ENCODE measurements at regions not wholly inside any gene's neighbourhood (a gene's known extent, or its start where the extent isn't known, plus 50 kb on each side); places are given as distances from the start of the nearest gene placed in this dataset.

DNA sequence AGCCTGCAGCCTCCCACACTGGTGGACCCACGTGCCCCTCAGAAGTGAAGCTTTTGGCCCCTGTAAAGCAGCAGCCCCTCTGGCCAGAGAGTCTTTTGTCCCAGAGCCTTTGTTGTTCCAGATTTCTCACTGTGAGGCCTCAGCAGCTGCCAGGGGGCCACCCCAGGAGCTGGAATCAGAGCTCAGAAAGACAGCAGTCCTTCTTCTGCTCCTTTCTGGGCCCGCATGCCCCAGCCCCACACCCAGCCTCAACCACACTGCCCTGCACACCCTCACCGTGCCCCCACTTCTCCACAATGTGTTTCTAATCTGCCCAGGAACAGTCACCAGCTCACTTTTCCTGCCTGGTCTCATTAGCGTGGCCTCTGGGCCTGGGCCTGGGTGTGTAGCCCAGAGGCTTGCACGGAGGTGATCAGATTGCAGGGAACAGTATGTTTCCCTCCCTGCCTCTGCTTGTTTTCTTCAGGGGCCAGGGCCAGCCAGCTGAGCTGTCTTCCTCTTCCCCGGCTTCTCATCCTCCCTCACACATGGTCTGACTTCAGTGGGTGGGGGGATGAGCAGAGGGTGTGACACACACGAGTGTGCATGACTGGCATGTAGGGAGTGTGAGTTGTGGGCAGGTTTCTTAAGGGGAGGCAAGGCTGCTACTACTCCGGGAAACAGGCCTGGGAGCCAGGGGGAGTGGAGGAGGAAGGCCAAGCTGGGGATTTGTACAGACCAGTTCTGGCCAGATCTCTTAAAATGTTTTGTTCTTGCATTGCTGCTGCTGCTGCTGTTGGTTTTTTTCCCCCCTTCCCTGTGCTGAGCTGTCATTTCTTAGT lies 82.5 kb upstream of the ZNF648 start (continued):
- peak; percentile 49; the same call in 1 of the 2 replicates for TF ChIP-seq L3MBTL2 (IDR thresholded peaks at IDR 0.05)
- peak; percentile 41; the same call in 1 of the 2 replicates for TF ChIP-seq ETV5 (CRISPR knock-in tag; IDR thresholded peaks at IDR 0.05; ENCODE audit: low read depth)
- peak; percentile 47 for TF ChIP-seq RBBP5 (IDR thresholded peaks at IDR 0.05; ENCODE audit: borderline replicate concordance, insufficient read depth, low read length, poor library complexity, severe bottlenecking)
- peak in 1 of 2 experiments; percentile 43; a peak in 1 of 4 replicates for TF ChIP-seq HDAC1 (IDR thresholded peaks at IDR 0.05)
- peak in 1 of 2 experiments; percentile 43; a peak in 1 of 4 replicates for TF ChIP-seq FOXK2 (conservative IDR thresholded peaks at IDR 0.05 in 1 of 2, IDR thresholded peaks at IDR 0.05 in 1 of 2; ENCODE audit: low read depth in 2 of 2)
- no peak for TF ChIP-seq HNRNPUL1 (IDR thresholded peaks at IDR 0.05; ENCODE audit: low read length)
- no peak for TF ChIP-seq NEUROD1 (IDR thresholded peaks at IDR 0.05; ENCODE audit: borderline replicate concordance, low read depth, low read length, partially characterized antibody)
- TF ChIP-seq, protein P1, sequence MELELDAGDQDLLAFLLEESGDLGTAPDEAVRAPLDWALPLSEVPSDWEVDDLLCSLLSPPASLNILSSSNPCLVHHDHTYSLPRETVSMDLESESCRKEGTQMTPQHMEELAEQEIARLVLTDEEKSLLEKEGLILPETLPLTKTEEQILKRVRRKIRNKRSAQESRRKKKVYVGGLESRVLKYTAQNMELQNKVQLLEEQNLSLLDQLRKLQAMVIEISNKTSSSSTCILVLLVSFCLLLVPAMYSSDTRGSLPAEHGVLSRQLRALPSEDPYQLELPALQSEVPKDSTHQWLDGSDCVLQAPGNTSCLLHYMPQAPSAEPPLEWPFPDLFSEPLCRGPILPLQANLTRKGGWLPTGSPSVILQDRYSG (tag; conservative IDR thresholded peaks at IDR 0.05; ENCODE audit: low read depth), result 0 out of 2 replicates have a peak, but pooled peaks have one; percentile 24
- TF ChIP-seq CXXC5 (CRISPR knock-in tag; IDR thresholded peaks at IDR 0.05), result 0 out of 2 replicates have a peak, but pooled peaks have one; percentile 8
- TF ChIP-seq ZFX (CRISPR knock-in tag; IDR thresholded peaks at IDR 0.05), result peak; percentile 32; the same call in 1 of the 2 replicates
- TF ChIP-seq ELF4 (CRISPR knock-in tag; IDR thresholded peaks at IDR 0.05), result no peak
- TF ChIP-seq, protein P2, sequence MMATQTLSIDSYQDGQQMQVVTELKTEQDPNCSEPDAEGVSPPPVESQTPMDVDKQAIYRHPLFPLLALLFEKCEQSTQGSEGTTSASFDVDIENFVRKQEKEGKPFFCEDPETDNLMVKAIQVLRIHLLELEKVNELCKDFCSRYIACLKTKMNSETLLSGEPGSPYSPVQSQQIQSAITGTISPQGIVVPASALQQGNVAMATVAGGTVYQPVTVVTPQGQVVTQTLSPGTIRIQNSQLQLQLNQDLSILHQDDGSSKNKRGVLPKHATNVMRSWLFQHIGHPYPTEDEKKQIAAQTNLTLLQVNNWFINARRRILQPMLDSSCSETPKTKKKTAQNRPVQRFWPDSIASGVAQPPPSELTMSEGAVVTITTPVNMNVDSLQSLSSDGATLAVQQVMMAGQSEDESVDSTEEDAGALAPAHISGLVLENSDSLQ (IDR thresholded peaks at IDR 0.05), result peak; percentile 46; the same call in 1 of the 2 replicates
- TF ChIP-seq SMARCA5 (IDR thresholded peaks at IDR 0.05), result no peak
- TF ChIP-seq, protein P3, sequence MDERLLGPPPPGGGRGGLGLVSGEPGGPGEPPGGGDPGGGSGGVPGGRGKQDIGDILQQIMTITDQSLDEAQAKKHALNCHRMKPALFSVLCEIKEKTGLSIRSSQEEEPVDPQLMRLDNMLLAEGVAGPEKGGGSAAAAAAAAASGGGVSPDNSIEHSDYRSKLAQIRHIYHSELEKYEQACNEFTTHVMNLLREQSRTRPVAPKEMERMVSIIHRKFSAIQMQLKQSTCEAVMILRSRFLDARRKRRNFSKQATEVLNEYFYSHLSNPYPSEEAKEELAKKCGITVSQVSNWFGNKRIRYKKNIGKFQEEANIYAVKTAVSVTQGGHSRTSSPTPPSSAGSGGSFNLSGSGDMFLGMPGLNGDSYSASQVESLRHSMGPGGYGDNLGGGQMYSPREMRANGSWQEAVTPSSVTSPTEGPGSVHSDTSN (CRISPR knock-in tag; IDR thresholded peaks at IDR 0.05; ENCODE audit: low read depth), result no peak
- TF ChIP-seq, protein P3 (tag; conservative IDR thresholded peaks at IDR 0.05; ENCODE audit: low read depth), result 0 out of 2 replicates have a peak, but pooled peaks have one; percentile 5
- no peak for TF ChIP-seq RBM22 (IDR thresholded peaks at IDR 0.05; ENCODE audit: low read depth, low read length, poor library complexity, severe bottlenecking)
- no peak for TF ChIP-seq RBM39 (optimal IDR thresholded peaks at IDR 0.05; ENCODE audit: low read depth, low read length)

Data from K562 (cell line).